K562 (cell line): ENCODE measurements at regions not wholly inside any gene's neighbourhood (a gene's known extent, or its start where the extent isn't known, plus 50 kb on each side); places are given as distances from the start of the nearest gene placed in this dataset.

Source experiments
- RFX5 ChIP-seq: IDR thresholded peaks from 2 replicates; pipeline ENCODE4 v1.6.1; 2011; ENCODE audit warnings: low read depth, mild to moderate bottlenecking, improper control_type of control experiment, low read length
- ZNF780A ChIP-seq: fragments of 250-450 bp; sonication (Bioruptor Pico); IDR thresholded peaks from 2 replicates; pipeline ENCODE4 v1.5.0; 2021; ENCODE audit warnings: mild to moderate bottlenecking
- TF ChIP-seq, protein P1 (sequence below): sonication (generic); formaldehyde crosslinking; IDR thresholded peaks from 2 replicates; pipeline ENCODE4 v1.8.1; 2022; ENCODE audit warnings: missing genetic modification reagents
- TF ChIP-seq, protein P2 (sequence below): fragments of 250-450 bp; sonication (Bioruptor Pico); IDR thresholded peaks from 2 replicates; pipeline ENCODE4 v1.5.0; 2020; ENCODE audit warnings: mild to moderate bottlenecking
- TF ChIP-seq, protein P3 (sequence below): fragments of 150-350 bp; IDR thresholded peaks from 2 replicates; pipeline ENCODE4 v1.6.1; 2014; ENCODE audit warnings: low read depth, mild to moderate bottlenecking, low read length, borderline replicate concordance
- TF ChIP-seq, protein P4 (sequence below): sonication (generic); IDR thresholded peaks from 2 replicates; pipeline ENCODE4 v1.6.1; 2016

DNA sequence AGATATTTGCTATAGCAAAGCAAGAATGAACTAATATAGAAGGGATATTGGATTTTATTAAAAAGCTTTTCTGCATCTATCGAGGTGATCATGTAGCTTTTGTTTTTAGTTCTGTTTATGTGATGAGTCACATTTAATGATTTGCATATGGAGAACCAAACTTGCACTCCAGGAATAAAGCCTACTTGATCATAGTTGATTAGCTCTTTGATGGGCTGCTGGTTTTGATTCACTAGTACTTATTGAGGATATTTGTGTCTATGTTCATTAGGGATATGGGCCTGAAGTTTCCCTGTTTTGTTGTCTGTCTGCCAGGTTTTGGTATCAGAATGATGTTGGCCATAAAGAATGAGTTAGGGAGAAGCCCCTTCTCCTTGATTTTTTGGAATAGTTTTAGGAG is 310.7 kb downstream of the ARPP21 start:
- TF ChIP-seq RFX5, result no peak
- TF ChIP-seq ZNF780A, result no peak
- TF ChIP-seq, protein P1, sequence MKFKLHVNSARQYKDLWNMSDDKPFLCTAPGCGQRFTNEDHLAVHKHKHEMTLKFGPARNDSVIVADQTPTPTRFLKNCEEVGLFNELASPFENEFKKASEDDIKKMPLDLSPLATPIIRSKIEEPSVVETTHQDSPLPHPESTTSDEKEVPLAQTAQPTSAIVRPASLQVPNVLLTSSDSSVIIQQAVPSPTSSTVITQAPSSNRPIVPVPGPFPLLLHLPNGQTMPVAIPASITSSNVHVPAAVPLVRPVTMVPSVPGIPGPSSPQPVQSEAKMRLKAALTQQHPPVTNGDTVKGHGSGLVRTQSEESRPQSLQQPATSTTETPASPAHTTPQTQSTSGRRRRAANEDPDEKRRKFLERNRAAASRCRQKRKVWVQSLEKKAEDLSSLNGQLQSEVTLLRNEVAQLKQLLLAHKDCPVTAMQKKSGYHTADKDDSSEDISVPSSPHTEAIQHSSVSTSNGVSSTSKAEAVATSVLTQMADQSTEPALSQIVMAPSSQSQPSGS, result no peak
- TF ChIP-seq, protein P2, sequence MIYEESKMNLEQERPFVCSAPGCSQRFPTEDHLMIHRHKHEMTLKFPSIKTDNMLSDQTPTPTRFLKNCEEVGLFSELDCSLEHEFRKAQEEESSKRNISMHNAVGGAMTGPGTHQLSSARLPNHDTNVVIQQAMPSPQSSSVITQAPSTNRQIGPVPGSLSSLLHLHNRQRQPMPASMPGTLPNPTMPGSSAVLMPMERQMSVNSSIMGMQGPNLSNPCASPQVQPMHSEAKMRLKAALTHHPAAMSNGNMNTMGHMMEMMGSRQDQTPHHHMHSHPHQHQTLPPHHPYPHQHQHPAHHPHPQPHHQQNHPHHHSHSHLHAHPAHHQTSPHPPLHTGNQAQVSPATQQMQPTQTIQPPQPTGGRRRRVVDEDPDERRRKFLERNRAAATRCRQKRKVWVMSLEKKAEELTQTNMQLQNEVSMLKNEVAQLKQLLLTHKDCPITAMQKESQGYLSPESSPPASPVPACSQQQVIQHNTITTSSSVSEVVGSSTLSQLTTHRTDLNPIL (CRISPR knock-in tag), result no peak
- TF ChIP-seq, protein P3, sequence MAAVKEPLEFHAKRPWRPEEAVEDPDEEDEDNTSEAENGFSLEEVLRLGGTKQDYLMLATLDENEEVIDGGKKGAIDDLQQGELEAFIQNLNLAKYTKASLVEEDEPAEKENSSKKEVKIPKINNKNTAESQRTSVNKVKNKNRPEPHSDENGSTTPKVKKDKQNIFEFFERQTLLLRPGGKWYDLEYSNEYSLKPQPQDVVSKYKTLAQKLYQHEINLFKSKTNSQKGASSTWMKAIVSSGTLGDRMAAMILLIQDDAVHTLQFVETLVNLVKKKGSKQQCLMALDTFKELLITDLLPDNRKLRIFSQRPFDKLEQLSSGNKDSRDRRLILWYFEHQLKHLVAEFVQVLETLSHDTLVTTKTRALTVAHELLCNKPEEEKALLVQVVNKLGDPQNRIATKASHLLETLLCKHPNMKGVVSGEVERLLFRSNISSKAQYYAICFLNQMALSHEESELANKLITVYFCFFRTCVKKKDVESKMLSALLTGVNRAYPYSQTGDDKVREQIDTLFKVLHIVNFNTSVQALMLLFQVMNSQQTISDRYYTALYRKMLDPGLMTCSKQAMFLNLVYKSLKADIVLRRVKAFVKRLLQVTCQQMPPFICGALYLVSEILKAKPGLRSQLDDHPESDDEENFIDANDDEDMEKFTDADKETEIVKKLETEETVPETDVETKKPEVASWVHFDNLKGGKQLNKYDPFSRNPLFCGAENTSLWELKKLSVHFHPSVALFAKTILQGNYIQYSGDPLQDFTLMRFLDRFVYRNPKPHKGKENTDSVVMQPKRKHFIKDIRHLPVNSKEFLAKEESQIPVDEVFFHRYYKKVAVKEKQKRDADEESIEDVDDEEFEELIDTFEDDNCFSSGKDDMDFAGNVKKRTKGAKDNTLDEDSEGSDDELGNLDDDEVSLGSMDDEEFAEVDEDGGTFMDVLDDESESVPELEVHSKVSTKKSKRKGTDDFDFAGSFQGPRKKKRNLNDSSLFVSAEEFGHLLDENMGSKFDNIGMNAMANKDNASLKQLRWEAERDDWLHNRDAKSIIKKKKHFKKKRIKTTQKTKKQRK, result no peak
- TF ChIP-seq, protein P4, sequence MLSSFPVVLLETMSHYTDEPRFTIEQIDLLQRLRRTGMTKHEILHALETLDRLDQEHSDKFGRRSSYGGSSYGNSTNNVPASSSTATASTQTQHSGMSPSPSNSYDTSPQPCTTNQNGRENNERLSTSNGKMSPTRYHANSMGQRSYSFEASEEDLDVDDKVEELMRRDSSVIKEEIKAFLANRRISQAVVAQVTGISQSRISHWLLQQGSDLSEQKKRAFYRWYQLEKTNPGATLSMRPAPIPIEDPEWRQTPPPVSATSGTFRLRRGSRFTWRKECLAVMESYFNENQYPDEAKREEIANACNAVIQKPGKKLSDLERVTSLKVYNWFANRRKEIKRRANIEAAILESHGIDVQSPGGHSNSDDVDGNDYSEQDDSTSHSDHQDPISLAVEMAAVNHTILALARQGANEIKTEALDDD, result no peak
